Endothelial cell (in vitro differentiated cells): ENCODE measurements at regions not wholly inside any gene's neighbourhood (a gene's known extent, or its start where the extent isn't known, plus 50 kb on each side); places are given as distances from the start of the nearest gene placed in this dataset.

ENCODE experiments used
- DNase-seq: peaks from one replicate; pipeline ENCODE4 v3.0.0; 2021; ENCODE audit warnings: low spot score
- H3K27ac Mint-ChIP-seq: one replicate; pipeline ENCODE4 v1.8.0; 2021; ENCODE audit warnings: mixed read lengths, inconsistent platforms; ENCODE audit not compliant: unreplicated experiment
- H3K27me3 Mint-ChIP-seq: one replicate; pipeline ENCODE4 v1.8.0; 2021; ENCODE audit warnings: mild to moderate bottlenecking, moderate library complexity, mixed read lengths, inconsistent platforms; ENCODE audit not compliant: unreplicated experiment
- H3K36me3 Mint-ChIP-seq: one replicate; pipeline ENCODE4 v1.8.0; 2021; ENCODE audit warnings: mild to moderate bottlenecking, low read depth, mixed read lengths, inconsistent platforms; ENCODE audit not compliant: unreplicated experiment
- H3K4me1 Mint-ChIP-seq: one replicate; pipeline ENCODE4 v1.8.0; 2021; ENCODE audit warnings: mild to moderate bottlenecking, mixed read lengths, inconsistent platforms; ENCODE audit not compliant: unreplicated experiment
- H3K4me3 Mint-ChIP-seq: one replicate; pipeline ENCODE4 v1.8.0; 2021; ENCODE audit warnings: mild to moderate bottlenecking, mixed read lengths, inconsistent platforms; ENCODE audit not compliant: unreplicated experiment
- H3K9me3 Mint-ChIP-seq: one replicate; pipeline ENCODE4 v1.8.0; 2021; ENCODE audit warnings: mixed read lengths, inconsistent platforms; ENCODE audit not compliant: unreplicated experiment
- TF ChIP-seq, protein P1 (sequence below): fragments of 200-600 bp; sonication (generic); IDR thresholded peaks from one replicate; pipeline ENCODE4 v1.5.0; 2021; ENCODE audit warnings: antibody characterized with exemption; ENCODE audit not compliant: unreplicated experiment

DNA sequence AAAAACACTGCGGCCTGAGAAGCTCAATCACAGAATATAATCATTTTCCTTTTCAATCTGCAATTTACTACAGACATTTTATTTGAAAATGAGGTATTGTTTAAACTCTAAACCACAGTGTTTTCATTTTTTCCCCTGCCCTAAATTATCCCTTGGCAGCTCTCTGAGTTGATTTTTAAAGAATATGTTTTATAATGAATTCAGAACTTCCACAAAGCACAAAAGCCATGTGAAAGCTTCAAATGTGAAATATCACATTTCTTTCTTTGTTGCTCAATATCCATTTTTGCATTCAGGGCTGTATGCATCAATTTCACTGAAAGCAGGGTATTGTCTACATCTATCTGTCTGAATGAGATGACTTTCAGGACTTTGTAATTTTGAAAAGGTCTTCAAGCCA lies 813.6 kb upstream of the ALCAM start:
- Mint-ChIP-seq H3K27me3 (no peaks in the 10 kb centered on the region), H3K9me3 (no peaks in the 10 kb centered on the region), H3K27ac (no peak overlapping the region), H3K4me3 (no peak overlapping the region), H3K4me1 (no peaks in the 10 kb centered on the region), H3K36me3 (no peaks in the 10 kb centered on the region)
- DNase-seq, result no peak
- TF ChIP-seq, protein P1, sequence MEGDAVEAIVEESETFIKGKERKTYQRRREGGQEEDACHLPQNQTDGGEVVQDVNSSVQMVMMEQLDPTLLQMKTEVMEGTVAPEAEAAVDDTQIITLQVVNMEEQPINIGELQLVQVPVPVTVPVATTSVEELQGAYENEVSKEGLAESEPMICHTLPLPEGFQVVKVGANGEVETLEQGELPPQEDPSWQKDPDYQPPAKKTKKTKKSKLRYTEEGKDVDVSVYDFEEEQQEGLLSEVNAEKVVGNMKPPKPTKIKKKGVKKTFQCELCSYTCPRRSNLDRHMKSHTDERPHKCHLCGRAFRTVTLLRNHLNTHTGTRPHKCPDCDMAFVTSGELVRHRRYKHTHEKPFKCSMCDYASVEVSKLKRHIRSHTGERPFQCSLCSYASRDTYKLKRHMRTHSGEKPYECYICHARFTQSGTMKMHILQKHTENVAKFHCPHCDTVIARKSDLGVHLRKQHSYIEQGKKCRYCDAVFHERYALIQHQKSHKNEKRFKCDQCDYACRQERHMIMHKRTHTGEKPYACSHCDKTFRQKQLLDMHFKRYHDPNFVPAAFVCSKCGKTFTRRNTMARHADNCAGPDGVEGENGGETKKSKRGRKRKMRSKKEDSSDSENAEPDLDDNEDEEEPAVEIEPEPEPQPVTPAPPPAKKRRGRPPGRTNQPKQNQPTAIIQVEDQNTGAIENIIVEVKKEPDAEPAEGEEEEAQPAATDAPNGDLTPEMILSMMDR, result no peak

DNA sequence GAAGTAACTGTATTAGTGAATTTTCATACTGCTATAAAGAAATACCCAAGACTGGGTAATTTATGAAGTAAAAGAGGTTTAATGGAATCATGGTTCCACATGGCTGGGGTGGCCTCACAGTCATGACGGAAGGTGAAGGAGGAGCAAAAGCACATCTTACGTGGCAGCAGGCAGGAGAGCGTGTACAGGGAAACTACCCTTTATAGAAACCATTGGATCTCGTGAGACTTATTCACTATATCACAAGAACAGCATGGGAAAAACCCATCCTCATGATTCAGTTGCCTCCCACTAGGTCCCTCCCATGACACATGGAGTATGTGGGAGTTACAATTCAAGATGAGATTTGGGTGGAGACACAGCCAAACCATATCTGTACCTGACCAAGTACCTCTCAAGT lies 812.3 kb upstream of the ALCAM start:
- DNase-seq, result no peak
- Mint-ChIP-seq H3K4me3 (no peak overlapping the region), H3K9me3 (no peaks in the 10 kb centered on the region), H3K4me1 (no peaks in the 10 kb centered on the region), H3K27me3 (no peaks in the 10 kb centered on the region), H3K36me3 (no peaks in the 10 kb centered on the region), H3K27ac (no peak overlapping the region)
- TF ChIP-seq, protein P1, result no peak

DNA sequence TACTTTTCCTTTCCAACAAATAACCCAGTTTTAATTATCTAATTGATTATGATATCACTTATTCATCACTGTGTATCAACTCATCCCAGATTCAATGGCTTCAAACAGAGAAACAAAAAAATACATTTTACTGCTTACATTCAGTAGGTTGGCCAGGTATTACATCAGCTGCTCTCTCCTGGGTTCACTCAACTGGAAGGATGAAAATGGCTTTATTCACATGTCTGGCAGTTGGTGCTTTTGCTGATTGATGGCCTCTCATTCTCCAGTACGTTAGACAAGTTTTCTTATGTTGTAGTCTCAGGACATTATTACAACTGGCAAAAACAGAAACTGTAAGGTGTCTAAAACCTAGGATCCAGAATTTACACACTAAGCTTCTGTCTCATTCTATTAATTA lies 811.0 kb upstream of the ALCAM start:
- DNase-seq, result no peak
- Mint-ChIP-seq H3K4me1 (no peaks in the 10 kb centered on the region), H3K4me3 (no peak overlapping the region), H3K27me3 (no peaks in the 10 kb centered on the region), H3K27ac (no peak overlapping the region), H3K36me3 (no peaks in the 10 kb centered on the region), H3K9me3 (no peaks in the 10 kb centered on the region)
- TF ChIP-seq, protein P1, result no peak

- H3K27me3 Mint-ChIP-seq, result no peaks in the 10 kb centered on the region
- H3K4me3 Mint-ChIP-seq, result no peak overlapping the region
- no peaks in the 10 kb centered on the region for H3K36me3 Mint-ChIP-seq
- DNase-seq, result no peak
- TF ChIP-seq, protein P1, result no peak
- H3K27ac Mint-ChIP-seq, result no peak overlapping the region
- no peaks in the 10 kb centered on the region for H3K4me1 Mint-ChIP-seq
- H3K9me3 Mint-ChIP-seq, result no peaks in the 10 kb centered on the region
Observed at GRCh38 chr3:104556372-104557078, 810.2 kb upstream of the ALCAM start.

- TF ChIP-seq, protein P1, result no peak
- no peak for DNase-seq
- H3K4me3 Mint-ChIP-seq, result no peak overlapping the region
- H3K9me3 Mint-ChIP-seq, result no peaks in the 10 kb centered on the region
- no peaks in the 10 kb centered on the region for H3K4me1 Mint-ChIP-seq
- H3K36me3 Mint-ChIP-seq, result no peaks in the 10 kb centered on the region
- H3K27ac Mint-ChIP-seq, result no peak overlapping the region
- no peaks in the 10 kb centered on the region for H3K27me3 Mint-ChIP-seq
Observed at GRCh38 chr3:104561324-104561723, 805.4 kb upstream of the ALCAM start.
